ENCODE measurements at regions not wholly inside any gene's neighbourhood (a gene's known extent, or its start where the extent isn't known, plus 50 kb on each side); places are given as distances from the start of the nearest gene placed in this dataset.
"Not testable (repeated sequence)": the region's sequence is repeated elsewhere in the genome, so short reads cannot be mapped to it uniquely, and the experiment has no call there.

- H3K27me3 ChIP-seq (replicated peaks; ENCODE audit: control insufficient read depth, insufficient read depth, low read length), result no peaks in the 10 kb centered on the region
- no peak for DNase-seq (ENCODE audit: extremely low read depth, insufficient read length)
- no peak for TF ChIP-seq CTCF (IDR thresholded peaks at IDR 0.05; ENCODE audit: insufficient read depth, low read length, poor library complexity, severe bottlenecking)
- no peaks in the 10 kb centered on the region for H3K36me3 ChIP-seq (ENCODE audit: control insufficient read depth, insufficient read depth, low read length)
- no peak overlapping the region for H3K4me3 ChIP-seq (replicated peaks; ENCODE audit: low read depth, low read length)
Observed at GRCh38 chr14:43145361-43145760, 1361.7 kb downstream of the FSCB start.

- no peak for TF ChIP-seq CTCF (IDR thresholded peaks at IDR 0.05; ENCODE audit: insufficient read depth, low read length, poor library complexity, severe bottlenecking)
- no peaks in the 10 kb centered on the region for H3K27me3 ChIP-seq (replicated peaks; ENCODE audit: control insufficient read depth, insufficient read depth, low read length)
- no peaks in the 10 kb centered on the region for H3K36me3 ChIP-seq (ENCODE audit: control insufficient read depth, insufficient read depth, low read length)
- DNase-seq (ENCODE audit: extremely low read depth, insufficient read length), result no peak
- no peak overlapping the region for H3K4me3 ChIP-seq (replicated peaks; ENCODE audit: low read depth, low read length)
Observed at GRCh38 chr14:43143106-43143505, 1364.0 kb downstream of the FSCB start.

- no peak for TF ChIP-seq CTCF (IDR thresholded peaks at IDR 0.05; ENCODE audit: insufficient read depth, low read length, poor library complexity, severe bottlenecking)
- DNase-seq (ENCODE audit: extremely low read depth, insufficient read length), result no peak
- Histone ChIP-seq H3K27me3 (replicated peaks; ENCODE audit: control insufficient read depth, insufficient read depth, low read length) (no peaks in the 10 kb centered on the region), H3K4me3 (replicated peaks; ENCODE audit: low read depth, low read length) (no peak overlapping the region), H3K36me3 (ENCODE audit: control insufficient read depth, insufficient read depth, low read length) (no peaks in the 10 kb centered on the region)
Observed at GRCh38 chr14:43141636-43142191, 1365.4 kb downstream of the FSCB start.

GRCh38 chr14:43140453-43140852, 1366.6 kb downstream of the FSCB start:
- no peak overlapping the region for H3K4me3 ChIP-seq (replicated peaks; ENCODE audit: low read depth, low read length)
- DNase-seq (ENCODE audit: extremely low read depth, insufficient read length), result no peak
- no peak for TF ChIP-seq CTCF (IDR thresholded peaks at IDR 0.05; ENCODE audit: insufficient read depth, low read length, poor library complexity, severe bottlenecking)
- H3K27me3 ChIP-seq (replicated peaks; ENCODE audit: control insufficient read depth, insufficient read depth, low read length), result no peaks in the 10 kb centered on the region
- no peaks in the 10 kb centered on the region for H3K36me3 ChIP-seq (ENCODE audit: control insufficient read depth, insufficient read depth, low read length)

GRCh38 chr14:43135877-43136411, 1371.1 kb downstream of the FSCB start:
- peak; percentile 1 for DNase-seq (ENCODE audit: extremely low read depth, insufficient read length)
- TF ChIP-seq CTCF (IDR thresholded peaks at IDR 0.05; ENCODE audit: insufficient read depth, low read length, poor library complexity, severe bottlenecking), result no peak
- no peak overlapping the region for H3K4me3 ChIP-seq (replicated peaks; ENCODE audit: low read depth, low read length)
- H3K27me3 ChIP-seq (replicated peaks; ENCODE audit: control insufficient read depth, insufficient read depth, low read length), result no peaks in the 10 kb centered on the region
- no peaks in the 10 kb centered on the region for H3K36me3 ChIP-seq (ENCODE audit: control insufficient read depth, insufficient read depth, low read length)

GRCh38 chr14:43132441-43132840, 1374.6 kb downstream of the FSCB start:
- H3K27me3 ChIP-seq (replicated peaks; ENCODE audit: control insufficient read depth, insufficient read depth, low read length), result no peaks in the 10 kb centered on the region
- H3K4me3 ChIP-seq (replicated peaks; ENCODE audit: low read depth, low read length), result no peak overlapping the region
- no peaks in the 10 kb centered on the region for H3K36me3 ChIP-seq (ENCODE audit: control insufficient read depth, insufficient read depth, low read length)
- TF ChIP-seq CTCF (IDR thresholded peaks at IDR 0.05; ENCODE audit: insufficient read depth, low read length, poor library complexity, severe bottlenecking), result no peak
- no peak for DNase-seq (ENCODE audit: extremely low read depth, insufficient read length)

GRCh38 chr14:43128429-43128828, 1378.7 kb downstream of the FSCB start:
- H3K27me3 ChIP-seq (replicated peaks; ENCODE audit: control insufficient read depth, insufficient read depth, low read length); H3K36me3 ChIP-seq (ENCODE audit: control insufficient read depth, insufficient read depth, low read length); H3K4me3 ChIP-seq (replicated peaks; ENCODE audit: low read depth, low read length); DNase-seq (ENCODE audit: extremely low read depth, insufficient read length): not testable (repeated sequence)

GRCh38 chr14:43127874-43128273, 1379.2 kb downstream of the FSCB start:
- H3K4me3 ChIP-seq (replicated peaks; ENCODE audit: low read depth, low read length); H3K36me3 ChIP-seq (ENCODE audit: control insufficient read depth, insufficient read depth, low read length); H3K27me3 ChIP-seq (replicated peaks; ENCODE audit: control insufficient read depth, insufficient read depth, low read length); DNase-seq (ENCODE audit: extremely low read depth, insufficient read length): not testable (repeated sequence)

Data from GM06990 (cell line).